ENCODE measurements at regions not wholly inside any gene's neighbourhood (a gene's known extent, or its start where the extent isn't known, plus 50 kb on each side); places are given as distances from the start of the nearest gene placed in this dataset.
A peak's percentile ranks its signal among the peaks of the same experiment; 100 is the strongest.

DNA sequence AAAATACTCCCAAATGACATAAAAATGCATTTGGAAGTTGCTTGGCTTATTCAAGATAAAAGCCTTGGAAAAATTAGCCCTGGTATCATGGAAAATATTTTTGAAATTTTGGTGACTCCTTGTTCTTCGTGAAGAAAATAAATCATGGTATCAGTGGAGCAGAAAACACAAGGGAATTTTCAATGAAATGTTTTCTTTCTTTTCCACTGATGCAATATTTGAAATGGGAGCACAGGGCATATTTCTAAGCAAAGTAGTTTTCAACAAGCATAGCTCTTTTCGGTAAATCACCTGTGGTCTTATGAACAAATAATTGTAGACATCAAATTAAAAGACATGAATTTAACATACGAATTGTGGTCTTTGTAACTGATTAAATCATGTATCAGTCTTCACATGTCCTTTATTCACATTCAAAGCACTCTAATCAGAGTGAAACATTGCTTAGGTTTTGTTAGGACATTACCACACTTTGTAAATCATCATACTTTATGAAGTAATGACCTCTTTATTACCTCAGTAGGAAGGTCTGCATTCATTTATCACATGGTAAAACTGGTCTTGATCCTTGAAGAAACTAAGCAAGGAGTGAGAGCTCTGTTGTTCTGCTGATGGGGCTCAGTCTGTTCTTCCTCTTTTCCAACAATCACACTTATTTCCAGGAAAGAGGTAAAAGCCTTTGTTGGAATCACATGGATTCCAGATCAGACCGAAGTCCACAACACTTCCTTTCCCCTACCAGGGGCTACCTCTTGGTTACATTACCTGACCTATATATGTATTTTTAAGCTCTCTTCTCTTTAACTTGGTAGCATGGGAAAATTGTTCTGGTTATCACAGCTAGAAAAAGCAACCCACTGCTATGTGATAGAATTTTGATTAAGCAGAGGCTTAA, 413.5 kb upstream of the THBS1 start:
- no peaks in the 10 kb centered on the region for H4K20me1 ChIP-seq (ENCODE audit: insufficient read depth, low read length)
- Mint-ChIP-seq H3K27ac (no peak overlapping the region), H3K9me3 (peaks cover 0 to 4% (median 1%) of the 10 kb centered on the region in 7 donors), H3K27me3 (ENCODE audit: low read depth in 3 of 3) (peaks cover 0 to 14% (median 8%) of the 10 kb centered on the region in 3 donors), H3K4me1 (peaks cover 9% of the 10 kb centered on the region), H3K36me3 (no peaks in the 10 kb centered on the region), H3K4me3 (no peak overlapping the region)
- no peak for TF ChIP-seq CTCF (IDR thresholded peaks at IDR 0.05)
- H2AFZ ChIP-seq (ENCODE audit: insufficient read depth, low read depth, low read length, poor library complexity, severe bottlenecking), result no peak overlapping the region
- no peaks in the 10 kb centered on the region for H3K9me3 ChIP-seq (replicated peaks in 1 of 2; ENCODE audit: control insufficient read depth in 1 of 2, insufficient read depth in 1 of 2, low read length in 2 of 2)
- peaks cover 0 to 10% of the 10 kb centered on the region in 2 donors for H3K4me1 ChIP-seq (ENCODE audit: control insufficient read depth in 1 of 2, insufficient read depth in 2 of 2, low read length in 2 of 2)
- DNase-seq, result no peak
- intact Hi-C loops (cut with micrococcal nuclease), result no loop called here
- H3K27ac ChIP-seq (ENCODE audit: low read depth in 1 of 2, low read length in 2 of 2), result no peak overlapping the region
- no peak overlapping the region for H3K4me3 ChIP-seq (replicated peaks in 1 of 3; ENCODE audit: low read depth in 2 of 3, low read length in 3 of 3)
- H3K27me3 ChIP-seq (ENCODE audit: control insufficient read depth in 2 of 2, insufficient read depth in 2 of 2, low read length in 2 of 2), result peaks cover 0 to 15% of the 10 kb centered on the region in 2 donors
- H3K79me2 ChIP-seq (ENCODE audit: insufficient read depth, low read length), result no peaks in the 10 kb centered on the region
- WGBS (ENCODE audit: insufficient coverage), result no CpG with 5 or more reads among the region's 4 CpGs
- no peak overlapping the region for H3K9ac ChIP-seq (ENCODE audit: insufficient read depth, low read length, poor library complexity, severe bottlenecking)
- no peak overlapping the region for H3K4me2 ChIP-seq (replicated peaks; ENCODE audit: extremely low read depth, low read length, poor library complexity, severe bottlenecking)
- H3K36me3 ChIP-seq (replicated peaks in 1 of 2; ENCODE audit: control insufficient read depth in 1 of 2, insufficient read depth in 2 of 2, low read length in 2 of 2), result no peaks in the 10 kb centered on the region

DNA sequence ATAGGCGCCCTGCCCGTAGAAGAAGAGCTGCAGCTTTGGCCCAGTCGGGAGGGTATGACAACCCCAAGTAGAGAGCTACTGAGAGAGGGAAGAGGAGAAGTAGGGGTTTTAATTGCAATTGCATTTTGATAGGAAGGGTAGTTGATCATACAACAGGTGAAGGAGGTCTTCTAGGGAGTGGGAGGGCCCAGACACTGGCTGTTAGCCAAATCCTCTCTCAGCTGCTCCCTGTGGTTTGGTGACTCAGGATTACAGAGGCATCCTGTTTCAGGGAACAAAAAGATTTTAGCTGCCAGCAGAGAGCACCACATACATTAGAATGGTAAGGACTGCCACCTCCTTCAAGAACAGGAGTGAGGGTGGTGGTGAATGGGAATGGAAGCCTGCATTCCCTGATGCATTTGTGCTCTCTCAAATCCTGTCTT, 408.9 kb upstream of the THBS1 start:
- TF ChIP-seq CTCF (IDR thresholded peaks at IDR 0.05), result peak; percentile 42
- WGBS (ENCODE audit: insufficient coverage), result 63% methylated on average over 1 of the region's 3 CpGs
- no peaks in the 10 kb centered on the region for H3K36me3 ChIP-seq (replicated peaks in 1 of 2; ENCODE audit: control insufficient read depth in 1 of 2, insufficient read depth in 2 of 2, low read length in 2 of 2)
- intact Hi-C loops (cut with micrococcal nuclease), result loop anchor here (5.0 to 10.0 kb wide), 2 partner anchors 410 to 413 kb away; partner anchors contain the start of gene THBS1 (in 2 of the 2)
- no peak overlapping the region for H3K4me3 ChIP-seq (replicated peaks in 1 of 3; ENCODE audit: low read depth in 2 of 3, low read length in 3 of 3)
- H3K79me2 ChIP-seq (ENCODE audit: insufficient read depth, low read length), result no peaks in the 10 kb centered on the region
- H2AFZ ChIP-seq (ENCODE audit: insufficient read depth, low read depth, low read length, poor library complexity, severe bottlenecking), result no peak overlapping the region
- H3K9me3 ChIP-seq (replicated peaks in 1 of 2; ENCODE audit: control insufficient read depth in 1 of 2, insufficient read depth in 1 of 2, low read length in 2 of 2), result no peaks in the 10 kb centered on the region
- H3K27me3 Mint-ChIP-seq (ENCODE audit: low read depth in 3 of 3), result peaks cover 2 to 11% (median 10%) of the 10 kb centered on the region in 3 donors
- H3K27me3 ChIP-seq (ENCODE audit: control insufficient read depth in 2 of 2, insufficient read depth in 2 of 2, low read length in 2 of 2), result peaks cover 0 to 9% of the 10 kb centered on the region in 2 donors
- no peak overlapping the region for H3K4me3 Mint-ChIP-seq
- peak overlapping the region in 1 of 7 donors; percentile 75 for H3K27ac Mint-ChIP-seq
- peaks cover 11% of the 10 kb centered on the region for H3K4me1 Mint-ChIP-seq
- no peaks in the 10 kb centered on the region for H4K20me1 ChIP-seq (ENCODE audit: insufficient read depth, low read length)
- no peaks in the 10 kb centered on the region for H3K36me3 Mint-ChIP-seq
- no peak overlapping the region for H3K4me2 ChIP-seq (replicated peaks; ENCODE audit: extremely low read depth, low read length, poor library complexity, severe bottlenecking)
- H3K9me3 Mint-ChIP-seq, result peaks cover 0 to 2% (median 0%) of the 10 kb centered on the region in 7 donors
- H3K27ac ChIP-seq (ENCODE audit: low read depth in 1 of 2, low read length in 2 of 2), result no peak overlapping the region
- H3K9ac ChIP-seq (ENCODE audit: insufficient read depth, low read length, poor library complexity, severe bottlenecking), result no peak overlapping the region
- peaks cover 0 to 14% of the 10 kb centered on the region in 2 donors for H3K4me1 ChIP-seq (ENCODE audit: control insufficient read depth in 1 of 2, insufficient read depth in 2 of 2, low read length in 2 of 2)
- peak; percentile 76 to 84 (median 77) for DNase-seq
